K562 (cell line): ENCODE measurements at regions not wholly inside any gene's neighbourhood (a gene's known extent, or its start where the extent isn't known, plus 50 kb on each side); places are given as distances from the start of the nearest gene placed in this dataset.
A peak's percentile ranks its signal among the peaks of the same experiment; 100 is the strongest.

Experiments
- ATAC-seq: fragments of 200-7000 bp; cut with Tn5 transposase; 3 replicates; pipeline ENCODE4 v1.9.1; 2020; ENCODE audit warnings: moderate library complexity
- BruUV-seq: library from RNA; stranded (reverse); fragments of 400-500 nt; replicated peaks from 2 replicates; lab custom pipeline; 2021; lab: Mats Ljungman, UMichigan
- CTCF ChIA-PET: fragments of 300-600 bp; formaldehyde crosslinking; extraction: SDS; loops from one replicate; lab custom pipeline; 2021; ENCODE audit warnings: low intra/inter-chr PET ratio; lab: Yijun Ruan, JAX
- POLR2A ChIA-PET: fragments of 300-600, 350-650 bp; sonication (Branson Sonifier 250); formaldehyde crosslinking; extraction: SDS; loops from one replicate; lab custom pipeline; 2021; ENCODE audit warnings: antibody characterized with exemption, inconsistent platforms; lab: Yijun Ruan, JAX
- DNase-seq, 4 experiments: peaks; one replicate each; pipeline versions ENCODE4 v3.0.0 to v3.0.0-alpha.2; 2011 to 2018; ENCODE audit warnings: low spot score in 3 of 4, mixed read lengths in 3 of 4; ENCODE audit errors: extremely low read depth in 1 of 4
- FAIRE-seq: peaks from 2 replicates; lab custom pipeline; 2011; peaks lifted over from hg19 to GRCh38; lab: Jason Lieb, UNC
- H2AFZ ChIP-seq: 2 replicates; pipeline ENCODE4 v1.6.0; 2011; ENCODE audit warnings: low read depth, low read length, control low read depth, inconsistent platforms
- H3K27ac ChIP-seq: fragments of 200-600 bp; 3 replicates; pipeline ENCODE4 v1.8.0; 2011; ENCODE audit warnings: low read depth, mild to moderate bottlenecking, control low read depth, inconsistent platforms, low read length, moderate library complexity, mixed read lengths; ENCODE audit errors: extremely low read depth
- H3K27me3 ChIP-seq, 2 experiments: fragments of 300-600 bp in 1 of 2; 2 replicates in 1 of 2; 3 replicates in 1 of 2; pipeline versions ENCODE4 v1.6.0 to v1.8.0; 2011; ENCODE audit warnings: inconsistent platforms in 2 of 2, low read length in 2 of 2, mild to moderate bottlenecking in 1 of 2, mixed read lengths in 1 of 2, moderate library complexity in 1 of 2; ENCODE audit not compliant: control insufficient read depth in 2 of 2, insufficient read depth in 2 of 2
- H3K36me3 ChIP-seq: fragments of 300-600 bp; 3 replicates; pipeline ENCODE4 v1.8.0; 2011; ENCODE audit warnings: mild to moderate bottlenecking, low read length, inconsistent platforms; ENCODE audit not compliant: control insufficient read depth, insufficient read depth
- H3K4me1 ChIP-seq, 2 experiments: fragments of 200-600 bp in 1 of 2; replicated peaks in 1 of 2; 2 replicates in 1 of 2; 3 replicates in 1 of 2; pipeline versions ENCODE4 v1.5.1 to v1.8.0; 2011; ENCODE audit warnings: inconsistent platforms in 2 of 2, low read length in 2 of 2, mild to moderate bottlenecking in 1 of 2, mixed read lengths in 1 of 2, moderate library complexity in 1 of 2; ENCODE audit not compliant: control insufficient read depth in 2 of 2, insufficient read depth in 2 of 2
- H3K4me2 ChIP-seq: 2 replicates; pipeline ENCODE4 v1.6.1; 2011; ENCODE audit warnings: low read length, control low read depth, inconsistent platforms, mixed read lengths; ENCODE audit not compliant: insufficient read depth
- H3K4me3 ChIP-seq: fragments of 200-600 bp; sonication (generic), shearing (Covaris generic); 2 replicates; pipeline ENCODE4 v1.5.1; 2016; ENCODE audit warnings: control low read depth, inconsistent platforms
- H3K79me2 ChIP-seq: fragments of 200-600 bp; 3 replicates; pipeline ENCODE4 v1.8.0; 2011; ENCODE audit warnings: low read length, inconsistent platforms; ENCODE audit not compliant: control insufficient read depth, insufficient read depth
- H3K9ac ChIP-seq, 2 experiments: 2 replicates each; pipeline versions ENCODE4 v1.6.0 to v1.6.1; 2011; ENCODE audit warnings: low read depth in 2 of 2, low read length in 2 of 2, control low read depth in 1 of 2, inconsistent platforms in 1 of 2, mild to moderate bottlenecking in 1 of 2, mixed read lengths in 1 of 2; ENCODE audit not compliant: insufficient read depth in 1 of 2
- H3K9me1 ChIP-seq: one replicate; pipeline ENCODE4 v1.6.0; 2011; ENCODE audit warnings: inconsistent platforms, mild to moderate bottlenecking, low read length, moderate library complexity; ENCODE audit not compliant: control insufficient read depth, insufficient read depth
- H3K9me3 ChIP-seq: replicated peaks from 2 replicates; pipeline ENCODE4 v1.5.1; 2011; ENCODE audit warnings: low read depth, low read length, inconsistent platforms; ENCODE audit not compliant: control insufficient read depth, insufficient read depth
- H4K20me1 ChIP-seq: replicated peaks from 2 replicates; pipeline ENCODE4 v1.6.1; 2011; ENCODE audit warnings: low read length, inconsistent platforms, mixed read lengths; ENCODE audit not compliant: control insufficient read depth, insufficient read depth
- BRF1 ChIP-seq: IDR thresholded peaks from 3 replicates; pipeline ENCODE4 v1.6.1; 2011; ENCODE audit warnings: borderline replicate concordance, mild to moderate bottlenecking; ENCODE audit not compliant: insufficient read length; ENCODE audit errors: extremely low read depth
- CBFB ChIP-seq: sonication (generic); formaldehyde crosslinking; IDR thresholded peaks from 2 replicates; pipeline ENCODE4 v1.4.0; 2020; ENCODE audit warnings: mild to moderate bottlenecking, missing genetic modification reagents
- ESRRA ChIP-seq: fragments of 450-650 bp; IDR thresholded peaks from 2 replicates; pipeline ENCODE4 v1.6.1; 2014; ENCODE audit warnings: low read depth, mild to moderate bottlenecking, moderate library complexity, borderline replicate concordance
- HDAC8 ChIP-seq: fragments of 450-650 bp; IDR thresholded peaks from 2 replicates; pipeline ENCODE4 v1.6.1; 2016; ENCODE audit warnings: mild to moderate bottlenecking, missing genetic modification characterization, moderate library complexity, missing compliant biosample characterization
- IRF9 ChIP-seq: fragments of 450-650 bp; IDR thresholded peaks from 2 replicates; pipeline ENCODE4 v1.6.1; 2016; ENCODE audit warnings: missing biosample characterization, missing genetic modification characterization
- KAT7 ChIP-seq: sonication (generic); formaldehyde crosslinking; IDR thresholded peaks from 2 replicates; pipeline ENCODE4 v1.8.0; 2022; ENCODE audit warnings: missing genetic modification reagents, mild to moderate bottlenecking, borderline replicate concordance
- KDM4B ChIP-seq, 2 experiments: fragments of 450-650 bp in 1 of 2; sonication (generic) in 1 of 2; IDR thresholded peaks; 2 replicates each; pipeline ENCODE4 v1.6.1; 2016 to 2017; ENCODE audit warnings: borderline replicate concordance in 2 of 2, antibody characterized with exemption in 1 of 2, low read depth in 1 of 2, mild to moderate bottlenecking in 1 of 2
- MECOM ChIP-seq: fragments of 250-450 bp; sonication (Bioruptor Pico); IDR thresholded peaks from 2 replicates; pipeline ENCODE4 v1.8.0; 2022; ENCODE audit warnings: inconsistent platforms
- MEF2A ChIP-seq: IDR thresholded peaks from 2 replicates; pipeline ENCODE4 v1.6.1; 2011; ENCODE audit warnings: low read depth, mild to moderate bottlenecking, low read length, moderate library complexity; ENCODE audit not compliant: control insufficient read depth
- OTX1 ChIP-seq: fragments of 450-650 bp; formaldehyde crosslinking; IDR thresholded peaks from 2 replicates; pipeline ENCODE4 v1.4.0; 2022; ENCODE audit warnings: mild to moderate bottlenecking
- TAF7 ChIP-seq: fragments of 450-650 bp; IDR thresholded peaks from 2 replicates; pipeline ENCODE4 v1.6.1; 2016; ENCODE audit warnings: missing genetic modification characterization, missing compliant biosample characterization
- TGIF2 ChIP-seq: sonication (generic); formaldehyde crosslinking; IDR thresholded peaks from 2 replicates; pipeline ENCODE4 v1.8.1; 2022; ENCODE audit warnings: mild to moderate bottlenecking, missing genetic modification reagents, moderate library complexity
- ZC3H8 ChIP-seq: fragments of 450-650 bp; IDR thresholded peaks from 2 replicates; pipeline ENCODE4 v1.6.1; 2017
- ZNF140 ChIP-seq: fragments of 250-450 bp; sonication (Bioruptor Pico); IDR thresholded peaks from 2 replicates; pipeline ENCODE4 v1.8.0; 2021; ENCODE audit warnings: moderate library complexity, mild to moderate bottlenecking, inconsistent platforms
- ZNF232 ChIP-seq: sonication (generic); formaldehyde crosslinking; IDR thresholded peaks from 2 replicates; pipeline ENCODE4 v1.8.0; 2022; ENCODE audit warnings: mild to moderate bottlenecking, missing genetic modification reagents
- ZNF239 ChIP-seq: fragments of 250-450 bp; sonication (Bioruptor Pico); IDR thresholded peaks from 2 replicates; pipeline ENCODE4 v1.4.0; 2020; ENCODE audit warnings: mild to moderate bottlenecking
- ZNF347 ChIP-seq: fragments of 450-650 bp; formaldehyde crosslinking; IDR thresholded peaks from 2 replicates; pipeline ENCODE4 v1.4.0; 2020; ENCODE audit warnings: low read depth, mild to moderate bottlenecking, moderate library complexity
- ZNF507 ChIP-seq: conservative IDR thresholded peaks from 2 replicates; pipeline ENCODE4 v1.6.1; 2017; ENCODE audit warnings: missing genetic modification characterization, missing compliant biosample characterization
- ZNF668 ChIP-seq: fragments of 250-450 bp; sonication (Bioruptor Pico); IDR thresholded peaks from 2 replicates; pipeline ENCODE4 v1.8.0; 2022; ENCODE audit warnings: mild to moderate bottlenecking, inconsistent platforms
- WGBS: fragments of 100-300 bp; shearing (Covaris generic); methylation state at CpG from one replicate; pipeline ENCODE4 v1.1.6; 2016; ENCODE audit warnings: low coverage, mixed read lengths; ENCODE audit not compliant: insufficient coverage; ENCODE audit errors: missing lambda C conversion rate; 5-methylcytosine and 5-hydroxymethylcytosine counted together
- in situ Hi-C: fragments of 300-500 bp; cut with MboI; formaldehyde crosslinking; loops from 4 replicates; pipeline ENCODE4 v1.15.0; 2018; ENCODE audit warnings: inconsistent platforms, mixed read lengths
- intact Hi-C: fragments of 100-400 bp; cut with micrococcal nuclease; formaldehyde crosslinking; loops from 2 replicates; pipeline ENCODE4 v1.14.2; 2022

GRCh38 chr10:3682745-3683144, 102.3 kb downstream of the KLF6 start (continued):
- no peak for TF ChIP-seq ZC3H8

GRCh38 chr10:3681642-3682554, 103.1 kb downstream of the KLF6 start:
- intact Hi-C loops, result no loop called here
- H3K9me1 ChIP-seq, result no peaks in the 10 kb centered on the region
- H3K9ac ChIP-seq, result no peak overlapping the region
- DNase-seq (no peak), FAIRE-seq (no peak), ATAC-seq (peak; percentile 62)
- no peaks in the 10 kb centered on the region for H3K36me3 ChIP-seq
- no peaks in the 10 kb centered on the region for H3K79me2 ChIP-seq
- ChIA-PET CTCF (no interaction called here), POLR2A (no interaction called here)
- H3K9me3 ChIP-seq, result no peaks in the 10 kb centered on the region
- BruUV-seq, result no TSS peak
- H3K4me3 ChIP-seq, result no peak overlapping the region
- TF ChIP-seq MEF2A (no peak), HDAC8 (tag) (no peak), TAF7 (no peak), CBFB (CRISPR knock-in tag) (no peak), ZNF668 (CRISPR knock-in tag) (no peak), MECOM (no peak), ZNF239 (no peak), BRF1 (no peak), KAT7 (CRISPR knock-in tag) (no peak), OTX1 (no peak), ZNF140 (no peak), IRF9 (tag) (no peak), KDM4B (IDR thresholded peaks at IDR 0.05; ENCODE audit: borderline replicate concordance in 2 of 2, low read depth in 1 of 2) (no peak), TGIF2 (CRISPR knock-in tag) (no peak), ZNF347 (CRISPR knock-in tag) (no peak), ESRRA (no peak), ZNF507 (tag) (no peak), ZNF232 (no peak)
- H3K27ac ChIP-seq, result no peak overlapping the region
- WGBS, result 37% methylated on average over 23 of the region's 23 CpGs
- in situ Hi-C loops, result no loop called here
- no peaks in the 10 kb centered on the region for H4K20me1 ChIP-seq
- no peaks in the 10 kb centered on the region for H3K4me1 ChIP-seq
- H3K4me2 ChIP-seq, result no peak overlapping the region
- H3K27me3 ChIP-seq, result no peaks in the 10 kb centered on the region; a peak in 2 of 5 replicates
- H2AFZ ChIP-seq, result no peak overlapping the region
